ENCODE measurements at regions not wholly inside any gene's neighbourhood (a gene's known extent, or its start where the extent isn't known, plus 50 kb on each side); places are given as distances from the start of the nearest gene placed in this dataset.

GRCh38 chr10:126723226-126723625 is 52.7 kb upstream of the C10orf90 start:
- TF ChIP-seq CTCF (IDR thresholded peaks at IDR 0.05) (no peak), EP300 (IDR thresholded peaks at IDR 0.05) (no peak)
